GM20000 (cell line): ENCODE measurements at regions not wholly inside any gene's neighbourhood (a gene's known extent, or its start where the extent isn't known, plus 50 kb on each side); places are given as distances from the start of the nearest gene placed in this dataset.

Source experiments
- DNase-seq: peaks from one replicate; pipeline ENCODE4 v3.0.0; 2012; ENCODE audit warnings: low spot score
- TF ChIP-seq, protein P1 (sequence below): IDR thresholded peaks from 2 replicates; pipeline ENCODE4 v1.5.1; 2012; ENCODE audit warnings: mild to moderate bottlenecking, control low read depth; ENCODE audit errors: extremely low read depth, missing control alignments

DNA sequence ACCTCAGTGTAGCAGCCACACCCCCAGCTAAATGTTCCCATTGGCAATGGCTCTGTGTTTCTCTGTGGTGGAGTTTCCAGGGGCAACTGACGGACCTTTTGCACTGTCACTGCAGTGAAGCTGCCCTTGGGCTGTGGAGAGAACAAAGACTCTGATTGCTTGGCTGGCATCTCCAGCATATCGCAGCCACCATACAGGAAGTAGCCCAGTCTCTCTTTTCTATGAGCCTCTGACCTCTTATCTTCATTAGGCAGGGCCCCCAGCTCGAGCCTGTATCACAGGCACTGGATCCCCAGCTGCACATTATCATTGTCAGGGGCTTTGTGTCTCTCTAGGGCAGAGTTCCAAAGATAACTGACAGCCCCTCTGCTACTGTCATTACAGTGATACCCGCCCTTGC, 483.5 kb downstream of the ARAP2 start:
- no peak for DNase-seq
- TF ChIP-seq, protein P1, sequence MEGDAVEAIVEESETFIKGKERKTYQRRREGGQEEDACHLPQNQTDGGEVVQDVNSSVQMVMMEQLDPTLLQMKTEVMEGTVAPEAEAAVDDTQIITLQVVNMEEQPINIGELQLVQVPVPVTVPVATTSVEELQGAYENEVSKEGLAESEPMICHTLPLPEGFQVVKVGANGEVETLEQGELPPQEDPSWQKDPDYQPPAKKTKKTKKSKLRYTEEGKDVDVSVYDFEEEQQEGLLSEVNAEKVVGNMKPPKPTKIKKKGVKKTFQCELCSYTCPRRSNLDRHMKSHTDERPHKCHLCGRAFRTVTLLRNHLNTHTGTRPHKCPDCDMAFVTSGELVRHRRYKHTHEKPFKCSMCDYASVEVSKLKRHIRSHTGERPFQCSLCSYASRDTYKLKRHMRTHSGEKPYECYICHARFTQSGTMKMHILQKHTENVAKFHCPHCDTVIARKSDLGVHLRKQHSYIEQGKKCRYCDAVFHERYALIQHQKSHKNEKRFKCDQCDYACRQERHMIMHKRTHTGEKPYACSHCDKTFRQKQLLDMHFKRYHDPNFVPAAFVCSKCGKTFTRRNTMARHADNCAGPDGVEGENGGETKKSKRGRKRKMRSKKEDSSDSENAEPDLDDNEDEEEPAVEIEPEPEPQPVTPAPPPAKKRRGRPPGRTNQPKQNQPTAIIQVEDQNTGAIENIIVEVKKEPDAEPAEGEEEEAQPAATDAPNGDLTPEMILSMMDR = no peak

DNA sequence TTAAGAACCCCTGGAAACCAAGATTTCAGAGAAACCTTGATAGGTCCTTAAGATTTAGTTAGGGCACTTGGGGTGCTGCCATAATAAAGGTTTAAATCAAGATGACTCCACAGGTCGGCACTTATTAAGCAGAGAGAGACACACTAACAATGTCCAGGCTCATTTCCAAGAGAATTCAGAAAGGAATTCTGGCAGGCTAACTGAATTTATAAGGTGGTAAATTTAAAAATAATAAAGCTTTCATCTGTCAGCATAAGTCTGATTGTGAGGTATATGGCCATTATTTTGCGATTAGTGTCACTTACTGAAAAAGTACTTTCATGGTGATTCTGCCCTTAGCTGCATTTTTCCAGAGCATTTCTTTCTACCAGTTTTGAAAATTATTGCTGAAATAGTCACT, 472.7 kb downstream of the ARAP2 start:
- no peak for DNase-seq
- TF ChIP-seq, protein P1 = no peak

DNA sequence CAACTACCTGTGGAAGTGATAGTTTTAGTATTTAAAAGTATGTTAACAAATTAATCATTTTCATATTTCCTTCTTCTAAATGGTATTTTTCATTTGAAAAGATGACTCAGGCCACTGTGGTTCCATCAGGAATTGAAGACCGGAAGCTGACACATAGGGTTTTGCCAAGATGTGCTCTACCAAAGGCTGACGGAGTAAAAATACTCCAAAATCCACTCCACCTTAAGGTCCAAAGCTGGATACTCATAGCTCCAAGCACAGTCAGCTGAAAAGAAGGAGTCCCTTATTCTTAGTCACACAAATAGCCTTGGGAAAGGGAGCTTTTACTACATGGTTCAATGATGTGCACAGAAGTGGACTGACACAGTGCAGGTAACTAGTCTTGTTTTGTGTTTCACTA, 472.0 kb downstream of the ARAP2 start:
- DNase-seq = no peak
- TF ChIP-seq, protein P1 = no peak

DNA sequence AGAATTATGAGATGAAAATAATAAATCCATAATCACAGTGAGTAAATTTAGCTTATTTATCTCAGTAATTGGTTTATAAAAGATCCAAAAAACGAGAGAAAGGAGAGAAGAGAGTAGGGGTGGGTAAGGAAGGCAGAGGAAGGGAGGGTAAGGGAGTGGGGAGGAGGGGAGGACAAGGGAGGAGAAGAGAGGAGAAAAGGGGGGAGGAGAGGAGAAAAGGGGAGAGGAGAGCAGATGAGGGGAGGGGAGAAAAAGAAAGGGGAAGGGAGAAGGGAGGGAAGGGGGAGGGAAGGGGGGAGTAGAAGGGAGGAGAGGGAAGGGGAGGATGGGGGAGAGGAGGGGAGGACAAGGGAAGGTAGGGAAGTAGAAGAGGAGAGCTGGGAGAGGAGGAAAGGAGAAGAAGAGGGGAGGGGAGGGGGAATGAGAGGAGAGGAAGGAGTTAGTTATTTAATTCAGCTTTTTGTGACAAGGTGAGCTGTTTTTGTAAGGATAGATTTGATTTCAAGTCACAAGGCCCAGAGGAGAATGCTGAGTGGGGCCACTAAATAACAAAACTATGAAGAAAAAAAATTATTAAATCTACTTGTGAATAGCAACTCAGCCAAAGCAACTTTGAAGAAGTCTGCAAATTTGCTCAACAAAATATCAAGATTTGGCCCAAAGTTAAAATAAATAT, 454.3 kb downstream of the ARAP2 start:
- no peak for DNase-seq
- TF ChIP-seq, protein P1 = no peak

GRCh38 chr4:35793045-35793722, 451.1 kb downstream of the ARAP2 start:
- no peak for DNase-seq
- TF ChIP-seq, protein P1 = no peak

GRCh38 chr4:35793766-35794165, 450.5 kb downstream of the ARAP2 start:
- TF ChIP-seq, protein P1 = no peak
- no peak for DNase-seq

GRCh38 chr4:35800669-35801068, 443.6 kb downstream of the ARAP2 start:
- no peak for DNase-seq
- TF ChIP-seq, protein P1 = no peak
